ENCODE measurements at regions not wholly inside any gene's neighbourhood (a gene's known extent, or its start where the extent isn't known, plus 50 kb on each side); places are given as distances from the start of the nearest gene placed in this dataset.

DNA sequence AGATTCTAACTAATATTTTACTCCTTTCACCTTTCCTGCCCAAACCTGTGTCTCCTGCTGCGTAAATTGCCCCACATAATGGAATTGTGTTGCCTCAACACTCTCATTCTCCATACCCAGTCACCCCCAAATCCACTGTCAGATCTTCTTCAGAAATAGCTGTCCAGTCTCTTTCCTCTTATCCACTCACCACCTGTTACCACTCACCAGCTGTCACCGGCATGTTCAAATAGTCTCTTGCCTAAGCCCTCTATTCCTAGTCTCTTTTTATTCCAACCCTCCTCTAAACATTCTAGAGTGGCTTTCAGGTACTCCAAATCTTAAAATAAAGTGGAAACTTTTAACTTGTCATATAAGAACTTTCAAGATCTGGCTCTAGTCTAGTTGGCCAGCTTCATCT lies 262.0 kb upstream of the FBXL7 start:
- Histone ChIP-seq H3K4me3 (no peak overlapping the region), H3K27me3 (replicated peaks in 1 of 7) (no peaks in the 10 kb centered on the region), H3K9me3 (peaks cover 0 to 24% (median 14%) of the 10 kb centered on the region in 8 donors), H3K27ac (no peak overlapping the region), H3K4me1 (no peaks in the 10 kb centered on the region), H3K36me3 (no peaks in the 10 kb centered on the region)
- no peak for DNase-seq
- intact Hi-C loops (cut with DNase I; ENCODE audit: low total_unique reads) = no loop called here
- WGBS, 5 donors = 83 to 94% (median 84%) methylated on average over 2 of the region's 2 CpGs
- TF ChIP-seq POLR2AphosphoS5 (IDR thresholded peaks at IDR 0.05) = no peak
- no peak for TF ChIP-seq POLR2A (IDR thresholded peaks at IDR 0.05)
- TF ChIP-seq, protein P1, sequence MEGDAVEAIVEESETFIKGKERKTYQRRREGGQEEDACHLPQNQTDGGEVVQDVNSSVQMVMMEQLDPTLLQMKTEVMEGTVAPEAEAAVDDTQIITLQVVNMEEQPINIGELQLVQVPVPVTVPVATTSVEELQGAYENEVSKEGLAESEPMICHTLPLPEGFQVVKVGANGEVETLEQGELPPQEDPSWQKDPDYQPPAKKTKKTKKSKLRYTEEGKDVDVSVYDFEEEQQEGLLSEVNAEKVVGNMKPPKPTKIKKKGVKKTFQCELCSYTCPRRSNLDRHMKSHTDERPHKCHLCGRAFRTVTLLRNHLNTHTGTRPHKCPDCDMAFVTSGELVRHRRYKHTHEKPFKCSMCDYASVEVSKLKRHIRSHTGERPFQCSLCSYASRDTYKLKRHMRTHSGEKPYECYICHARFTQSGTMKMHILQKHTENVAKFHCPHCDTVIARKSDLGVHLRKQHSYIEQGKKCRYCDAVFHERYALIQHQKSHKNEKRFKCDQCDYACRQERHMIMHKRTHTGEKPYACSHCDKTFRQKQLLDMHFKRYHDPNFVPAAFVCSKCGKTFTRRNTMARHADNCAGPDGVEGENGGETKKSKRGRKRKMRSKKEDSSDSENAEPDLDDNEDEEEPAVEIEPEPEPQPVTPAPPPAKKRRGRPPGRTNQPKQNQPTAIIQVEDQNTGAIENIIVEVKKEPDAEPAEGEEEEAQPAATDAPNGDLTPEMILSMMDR (IDR thresholded peaks at IDR 0.05 in 8 of 11, conservative IDR thresholded peaks at IDR 0.05 in 3 of 11) = no peak

DNA sequence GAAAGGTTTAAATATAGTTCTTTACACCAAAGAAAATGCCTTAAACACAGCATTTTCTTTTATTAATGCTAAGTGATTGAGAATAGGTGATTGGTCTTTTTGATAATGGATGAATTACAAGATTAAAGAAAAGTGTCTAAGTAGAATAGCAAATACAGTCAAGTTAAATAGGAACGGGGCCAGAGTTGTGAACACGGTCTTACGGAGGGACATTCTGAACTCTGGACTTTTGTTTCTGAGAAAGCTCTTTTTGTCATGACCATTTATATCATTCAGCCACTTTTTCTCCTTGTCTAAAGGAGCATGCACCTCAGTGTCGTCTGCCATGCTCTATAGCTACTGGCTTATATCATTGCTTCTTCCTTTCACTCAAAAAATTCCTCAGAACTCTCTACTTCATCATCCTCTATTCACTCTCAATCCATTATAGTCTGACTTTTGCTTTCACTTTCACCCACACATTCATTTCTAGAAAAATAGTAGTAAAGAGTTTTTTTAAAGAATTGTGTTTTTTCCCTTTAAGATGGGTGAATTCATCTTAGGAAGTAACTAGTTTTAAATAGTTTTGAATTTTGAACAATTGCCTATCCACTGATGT lies 263.0 kb upstream of the FBXL7 start:
- Histone ChIP-seq H3K27me3 (replicated peaks in 1 of 7) (no peaks in the 10 kb centered on the region), H3K9me3 (peaks cover 0 to 22% (median 14%) of the 10 kb centered on the region in 8 donors), H3K4me1 (no peaks in the 10 kb centered on the region), H3K4me3 (peak overlapping the region in 2 of 8 donors; percentile 24 to 25), H3K36me3 (no peaks in the 10 kb centered on the region), H3K27ac (peak overlapping the region in 2 of 8 donors; percentile 7 to 33)
- DNase-seq = no peak
- TF ChIP-seq, protein P1 (IDR thresholded peaks at IDR 0.05 in 8 of 11, conservative IDR thresholded peaks at IDR 0.05 in 3 of 11) = no peak
- TF ChIP-seq POLR2AphosphoS5 (IDR thresholded peaks at IDR 0.05) = no peak
- 74 to 83% (median 76%) methylated on average over 4 of the region's 4 CpGs for WGBS, 5 donors
- intact Hi-C loops (cut with DNase I; ENCODE audit: low total_unique reads) = no loop called here

DNA sequence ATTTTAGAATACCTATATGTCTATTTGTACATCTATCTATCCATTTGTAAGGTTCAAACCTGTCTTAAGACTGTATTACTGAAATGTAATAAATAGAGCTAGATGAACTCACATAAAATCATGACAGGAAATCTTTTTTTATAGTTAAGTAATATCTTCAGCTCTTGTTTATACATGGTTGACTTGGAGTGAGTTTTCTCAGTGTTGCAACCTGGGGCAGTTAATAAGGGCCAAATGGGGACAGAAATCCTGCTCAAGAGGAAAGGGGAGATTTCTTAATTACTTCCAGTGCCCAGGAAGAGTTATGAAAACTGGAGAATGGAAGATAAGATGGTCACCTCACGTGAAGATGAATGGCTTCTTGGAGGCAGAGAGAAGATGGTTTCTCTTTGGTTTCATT lies 265.1 kb upstream of the FBXL7 start:
- DNase-seq = no peak
- no peaks in the 10 kb centered on the region for H3K4me1 ChIP-seq
- H3K9me3 ChIP-seq = peaks cover 0 to 10% (median 3%) of the 10 kb centered on the region in 8 donors
- H3K4me3 ChIP-seq = no peak overlapping the region
- intact Hi-C loops (cut with DNase I; ENCODE audit: low total_unique reads) = no loop called here
- TF ChIP-seq POLR2A (IDR thresholded peaks at IDR 0.05) = no peak
- TF ChIP-seq POLR2AphosphoS5 (IDR thresholded peaks at IDR 0.05) = no peak
- TF ChIP-seq, protein P1 (IDR thresholded peaks at IDR 0.05 in 8 of 11, conservative IDR thresholded peaks at IDR 0.05 in 3 of 11) = no peak
- 66 to 87% (median 78%) methylated on average over 1 of the region's 1 CpG for WGBS, 5 donors
- no peak overlapping the region for H3K27ac ChIP-seq
- H3K36me3 ChIP-seq = no peaks in the 10 kb centered on the region
- no peaks in the 10 kb centered on the region for H3K27me3 ChIP-seq (replicated peaks in 1 of 7)

DNA sequence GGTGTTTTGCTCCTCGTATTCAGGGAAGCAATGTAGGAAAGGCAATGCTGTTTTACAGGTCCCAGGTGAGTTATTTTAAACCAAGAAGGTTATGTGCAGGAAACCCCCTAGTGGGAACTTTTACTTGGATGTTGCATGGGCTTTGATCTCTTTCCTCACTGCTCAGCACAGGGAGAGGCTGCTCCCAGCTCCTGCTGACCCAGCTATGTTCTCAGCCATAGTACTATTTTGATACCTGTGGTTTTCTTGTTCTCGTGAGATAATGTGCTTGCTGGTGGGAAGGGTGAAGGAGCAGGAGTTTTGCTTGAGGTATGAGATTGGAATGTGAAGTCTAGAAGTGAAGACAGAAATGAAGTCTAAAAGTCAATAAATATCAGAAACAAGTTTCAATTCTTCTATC lies 265.6 kb upstream of the FBXL7 start:
- intact Hi-C loops (cut with DNase I; ENCODE audit: low total_unique reads) = no loop called here
- H3K4me1 ChIP-seq = no peaks in the 10 kb centered on the region
- DNase-seq = no peak
- H3K27me3 ChIP-seq (replicated peaks in 1 of 7) = no peaks in the 10 kb centered on the region
- 38 to 58% (median 45%) methylated on average over 2 of the region's 2 CpGs for WGBS, 5 donors
- H3K4me3 ChIP-seq = no peak overlapping the region
- peaks cover 0 to 4% (median 0%) of the 10 kb centered on the region in 8 donors for H3K9me3 ChIP-seq
- H3K36me3 ChIP-seq = no peaks in the 10 kb centered on the region
- no peak for TF ChIP-seq POLR2AphosphoS5 (IDR thresholded peaks at IDR 0.05)
- TF ChIP-seq, protein P1 (IDR thresholded peaks at IDR 0.05 in 8 of 11, conservative IDR thresholded peaks at IDR 0.05 in 3 of 11) = no peak
- TF ChIP-seq POLR2A (IDR thresholded peaks at IDR 0.05) = no peak
- H3K27ac ChIP-seq = no peak overlapping the region

Measured in spleen (tissue), 11 donors.